OCI-M2 (cell line): ENCODE measurements at regions not wholly inside any gene's neighbourhood (a gene's known extent, or its start where the extent isn't known, plus 50 kb on each side); places are given as distances from the start of the nearest gene placed in this dataset.

Source experiments
- DNase-seq: peaks from one replicate; lab custom pipeline; 2025; ENCODE audit not compliant: unreplicated experiment; lab: John Stamatoyannopoulos, UW

GRCh38 chr4:63817196-63817865 lies 591.9 kb downstream of the TECRL start:
- no peak for DNase-seq

GRCh38 chr4:63814171-63814964 lies 594.9 kb downstream of the TECRL start:
- DNase-seq = no peak

GRCh38 chr4:63799166-63799565 lies 610.1 kb downstream of the TECRL start:
- no peak for DNase-seq

GRCh38 chr4:63795301-63795700 lies 613.9 kb downstream of the TECRL start:
- no peak for DNase-seq

GRCh38 chr4:63790377-63790776 lies 618.9 kb downstream of the TECRL start:
- DNase-seq = no peak

GRCh38 chr4:63788271-63788670 lies 621.0 kb downstream of the TECRL start:
- no peak for DNase-seq

- no peak for DNase-seq
These were observed 621.9 kb downstream of the TECRL start for GRCh38 chr4:63787326-63787725.

GRCh38 chr4:63786171-63786570 lies 623.1 kb downstream of the TECRL start:
- no peak for DNase-seq

GRCh38 chr4:63784822-63785221 lies 624.4 kb downstream of the TECRL start:
- no peak for DNase-seq

- DNase-seq = no peak
These were observed 631.6 kb downstream of the TECRL start for GRCh38 chr4:63777601-63778000.

GRCh38 chr4:63764400-63764799 lies 644.9 kb downstream of the TECRL start:
- no peak for DNase-seq

- no peak for DNase-seq
These were observed 651.3 kb downstream of the TECRL start for GRCh38 chr4:63757929-63758328.

GRCh38 chr4:63742882-63743281 lies 666.4 kb downstream of the TECRL start:
- DNase-seq = no peak

- DNase-seq = no peak
These were observed 679.7 kb downstream of the TECRL start for GRCh38 chr4:63729519-63729918.

GRCh38 chr4:63728480-63729177 lies 680.6 kb downstream of the TECRL start:
- no peak for DNase-seq

- no peak for DNase-seq
These were observed 691.9 kb downstream of the TECRL start for GRCh38 chr4:63717384-63717783.

- no peak for DNase-seq
These were observed 700.6 kb downstream of the TECRL start for GRCh38 chr4:63708661-63709060.

GRCh38 chr4:63700569-63700968 lies 708.7 kb downstream of the TECRL start:
- DNase-seq = no peak

GRCh38 chr4:63693321-63693720 lies 715.9 kb downstream of the TECRL start:
- DNase-seq = no peak

- no peak for DNase-seq
These were observed 730.8 kb downstream of the TECRL start for GRCh38 chr4:63678358-63678931.

GRCh38 chr4:63670735-63671134 lies 738.5 kb downstream of the TECRL start:
- no peak for DNase-seq

GRCh38 chr4:63663870-63664269 lies 745.4 kb downstream of the TECRL start:
- no peak for DNase-seq
